Renal pelvis (tissue), 1 donor: ENCODE measurements at regions not wholly inside any gene's neighbourhood (a gene's known extent, or its start where the extent isn't known, plus 50 kb on each side); places are given as distances from the start of the nearest gene placed in this dataset.
"Not testable (repeated sequence)": the region's sequence is repeated elsewhere in the genome, so short reads cannot be mapped to it uniquely, and the experiment has no call there.

Experiments used
- DNase-seq: peaks from one replicate; pipeline ENCODE4 v3.0.0-alpha.2; 2013

DNA sequence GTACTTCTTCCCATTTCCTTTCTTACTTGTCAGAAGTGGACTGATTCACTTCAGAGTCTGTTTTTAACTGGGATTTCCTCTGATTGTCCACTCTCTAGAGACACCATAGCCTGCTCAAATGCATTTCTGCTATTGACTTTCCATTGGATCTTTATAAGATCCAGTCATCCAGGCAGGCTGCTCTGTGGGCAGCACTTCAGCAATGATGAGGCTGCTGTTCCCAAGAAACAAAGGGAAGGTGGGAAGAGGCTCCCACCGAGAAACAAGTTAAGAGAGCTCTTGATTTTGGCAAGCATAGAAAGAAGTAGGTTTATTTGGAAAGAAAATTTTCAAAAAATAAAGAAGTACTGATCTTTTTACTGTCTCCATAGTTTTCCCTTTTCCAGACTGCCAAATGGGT is 125.8 kb upstream of the STARD13 start:
- DNase-seq, result no peak

DNA sequence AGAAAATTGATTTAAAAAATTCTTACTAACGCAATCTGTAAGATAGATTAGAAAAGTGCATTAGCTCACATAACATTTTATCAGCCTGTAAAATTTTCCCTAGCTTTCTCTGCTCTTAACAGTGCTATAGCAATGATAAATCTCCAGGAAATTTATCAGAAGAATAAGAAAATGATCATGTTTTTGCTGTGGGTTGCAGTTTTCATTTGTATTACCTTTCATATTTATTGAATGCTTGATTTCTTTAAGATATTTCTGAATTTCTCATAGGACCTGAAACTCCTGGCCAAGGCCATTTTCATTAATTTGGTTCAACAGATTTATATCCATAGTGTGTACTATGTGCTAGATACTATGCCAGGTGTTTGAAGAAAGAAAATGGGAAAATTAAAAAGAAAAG is 130.3 kb upstream of the STARD13 start:
- DNase-seq, result no peak

DNA sequence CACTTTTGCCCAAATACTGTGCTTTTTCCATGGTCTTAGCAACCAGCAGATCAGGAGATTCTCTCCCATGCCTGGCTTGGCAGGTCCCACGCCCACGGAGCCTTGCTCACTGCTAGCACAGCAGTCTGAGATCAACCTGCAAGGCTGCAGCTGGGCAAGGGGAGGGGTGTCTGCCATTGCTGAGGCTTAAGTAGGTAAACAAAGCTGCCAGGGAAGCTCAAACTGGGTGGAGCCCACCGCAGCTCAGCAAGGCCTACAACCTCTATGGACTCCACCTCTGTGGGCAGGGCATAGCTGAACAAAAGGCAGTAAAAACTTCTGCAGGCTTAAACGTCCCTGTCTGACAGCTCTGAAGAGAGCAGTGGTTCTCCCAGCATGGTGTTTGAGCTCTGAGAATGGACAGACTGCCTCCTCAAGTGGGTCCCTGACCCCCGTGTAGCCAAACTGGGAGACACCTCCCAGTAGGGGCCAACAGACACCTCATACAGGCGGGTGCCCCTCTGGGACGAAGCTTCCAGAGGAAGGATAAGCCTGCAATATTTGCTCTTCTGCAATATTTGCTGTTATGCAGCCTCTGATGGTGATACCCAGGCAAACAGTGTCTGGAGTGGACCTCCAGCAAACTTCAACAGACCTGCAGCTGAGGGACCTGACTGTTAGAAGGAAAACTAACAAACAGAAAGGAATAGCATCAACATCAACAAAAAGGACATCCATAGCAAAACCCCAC is 132.8 kb upstream of the STARD13 start:
- DNase-seq, result not testable (repeated sequence)

DNA sequence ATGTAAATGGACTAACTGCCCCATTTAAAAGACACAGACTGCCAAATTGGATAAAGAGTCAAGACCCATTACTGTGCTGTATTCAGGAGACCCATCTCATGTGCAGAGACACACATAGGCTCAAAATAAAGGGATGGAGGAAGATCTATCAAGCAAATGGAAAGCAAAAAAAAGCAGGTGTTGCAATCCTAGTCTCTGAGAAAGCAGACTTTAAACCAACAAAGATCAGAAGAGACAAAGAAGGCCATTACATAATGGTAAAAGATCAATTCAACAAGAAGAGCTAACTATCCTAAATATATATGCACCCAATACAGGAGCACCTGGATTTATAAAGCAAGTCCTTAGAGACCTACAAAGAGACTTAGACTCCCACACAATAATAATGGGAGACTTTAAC is 134.6 kb upstream of the STARD13 start:
- DNase-seq, result not testable (repeated sequence)

DNA sequence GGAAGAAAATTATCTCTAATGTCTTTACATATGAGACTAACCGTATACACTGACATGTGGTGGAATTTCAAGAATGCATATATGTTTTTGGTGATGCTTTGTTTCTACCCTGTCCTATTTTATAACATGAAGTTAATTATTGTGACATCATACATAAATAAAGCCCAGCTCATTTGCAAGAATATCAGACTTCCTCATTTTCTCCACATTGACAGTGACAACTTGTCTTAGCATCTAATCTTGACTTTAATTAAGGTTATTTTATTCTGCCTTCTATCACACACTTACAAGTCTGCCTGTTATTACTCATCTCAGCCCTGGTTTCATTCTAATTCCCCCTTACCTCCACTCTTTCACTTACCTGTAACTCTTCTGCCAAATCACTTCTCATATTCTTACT is 140.6 kb upstream of the STARD13 start:
- no peak for DNase-seq

DNA sequence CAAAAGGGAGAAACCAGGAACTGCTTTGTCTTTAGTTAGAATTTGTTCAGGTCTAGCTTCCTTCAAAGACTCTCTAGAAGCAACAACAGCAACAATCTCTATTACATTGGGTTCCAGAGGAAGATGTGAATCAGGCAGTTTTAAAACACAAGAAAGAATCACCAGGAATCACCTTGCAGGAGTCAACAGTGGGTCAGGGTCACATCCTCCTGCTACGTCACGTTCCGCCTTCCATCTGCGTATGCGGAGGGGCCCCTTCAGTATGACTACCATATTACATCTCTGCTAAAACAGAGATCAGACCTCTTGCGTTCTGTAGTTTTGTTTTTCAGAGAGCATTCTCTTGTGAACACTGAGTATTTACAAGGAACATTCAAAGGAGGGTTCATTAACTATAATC is 147.8 kb upstream of the STARD13 start:
- no peak for DNase-seq

DNA sequence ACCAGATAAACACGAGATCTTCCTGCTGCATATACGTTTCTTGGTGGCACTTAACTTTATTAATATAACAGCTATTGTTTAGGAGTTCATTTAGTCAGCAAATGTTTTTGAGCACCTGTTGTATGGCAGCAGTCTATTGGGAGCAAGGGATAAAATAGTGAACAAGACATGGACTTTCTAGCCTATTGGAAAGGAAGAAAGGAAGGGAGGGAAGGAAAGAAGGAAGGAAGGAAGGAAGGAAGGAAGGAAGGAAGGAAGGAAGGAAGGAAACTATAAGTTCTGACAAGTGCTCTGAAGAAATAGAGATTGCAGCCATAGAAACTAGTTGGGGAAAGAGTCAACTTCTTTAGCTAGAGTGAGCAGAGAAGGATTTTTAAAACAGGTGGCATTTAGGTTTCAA is 149.1 kb upstream of the STARD13 start:
- no peak for DNase-seq

DNA sequence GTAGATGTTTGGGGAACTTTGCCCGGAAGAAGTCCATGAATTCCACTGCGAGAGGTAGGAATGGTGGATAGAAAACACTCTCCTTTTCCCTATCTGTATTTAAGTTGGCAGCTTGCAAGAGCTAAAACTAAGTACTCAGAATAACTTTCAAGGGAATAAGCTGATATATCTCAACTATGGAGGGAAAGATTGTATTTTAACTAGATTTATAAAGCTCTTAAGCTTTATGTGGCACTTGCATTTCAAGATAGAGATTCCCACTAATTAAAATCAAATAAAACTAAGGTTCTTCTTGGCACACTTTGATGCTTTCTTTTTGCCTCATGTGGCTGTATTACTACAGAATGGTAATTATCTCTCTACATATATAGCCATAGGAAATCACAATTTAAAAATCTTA is 149.7 kb upstream of the STARD13 start:
- no peak for DNase-seq

DNA sequence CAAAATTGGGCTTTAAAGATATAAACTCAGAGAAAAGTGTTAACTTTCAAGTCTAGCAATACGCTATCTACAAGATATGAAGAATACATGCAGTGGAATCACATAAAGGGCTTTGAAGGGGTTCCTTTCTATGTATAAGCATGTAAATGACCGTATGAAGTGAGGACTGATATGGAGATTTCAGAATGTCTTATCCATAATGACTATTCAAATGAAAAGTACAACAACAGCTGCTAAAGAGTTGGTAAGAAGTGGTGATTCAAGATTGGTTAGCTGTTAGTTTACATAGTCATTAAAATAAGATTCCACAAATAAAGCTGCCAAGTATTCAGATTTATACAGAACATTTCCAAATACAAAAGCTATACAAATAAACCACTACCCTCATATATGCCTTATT is 153.4 kb upstream of the STARD13 start:
- no peak for DNase-seq

DNA sequence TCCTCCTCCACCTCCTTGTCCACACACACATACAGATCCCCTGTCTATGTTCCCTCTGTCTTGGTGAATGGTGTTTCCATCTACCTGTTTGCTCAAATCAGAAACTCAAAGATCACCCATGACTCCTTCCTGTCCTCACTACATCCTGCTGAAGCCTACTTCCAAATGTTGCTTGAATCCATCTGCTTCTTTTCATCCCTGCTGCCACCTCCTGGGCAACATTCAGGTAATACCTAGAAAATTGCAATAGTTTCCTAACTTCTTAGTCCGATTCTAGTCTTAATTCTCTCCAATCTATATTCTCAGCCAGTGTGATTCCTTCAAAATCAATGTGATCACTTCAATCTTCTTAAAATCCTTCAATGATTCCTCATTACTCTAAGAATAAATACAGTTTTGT is 155.5 kb upstream of the STARD13 start:
- no peak for DNase-seq

DNA sequence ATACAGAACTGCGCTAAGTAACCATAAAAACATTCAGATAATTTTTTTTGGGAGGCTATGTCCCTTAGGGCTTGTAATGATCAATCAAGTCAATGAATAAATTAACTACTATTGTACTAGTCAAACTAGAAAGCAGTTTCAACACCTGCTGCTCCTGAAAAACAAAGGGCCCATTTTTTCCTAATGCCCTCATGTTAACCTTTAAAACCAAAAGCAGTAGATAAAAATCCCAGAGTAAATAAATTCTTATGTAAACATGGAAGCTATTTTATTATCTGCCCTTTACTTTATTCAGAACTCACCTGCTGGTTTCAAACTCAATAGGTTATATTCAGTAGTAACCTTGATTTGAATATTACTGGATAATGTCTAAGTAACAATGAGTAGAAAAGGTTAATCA is 159.5 kb upstream of the STARD13 start:
- no peak for DNase-seq

DNA sequence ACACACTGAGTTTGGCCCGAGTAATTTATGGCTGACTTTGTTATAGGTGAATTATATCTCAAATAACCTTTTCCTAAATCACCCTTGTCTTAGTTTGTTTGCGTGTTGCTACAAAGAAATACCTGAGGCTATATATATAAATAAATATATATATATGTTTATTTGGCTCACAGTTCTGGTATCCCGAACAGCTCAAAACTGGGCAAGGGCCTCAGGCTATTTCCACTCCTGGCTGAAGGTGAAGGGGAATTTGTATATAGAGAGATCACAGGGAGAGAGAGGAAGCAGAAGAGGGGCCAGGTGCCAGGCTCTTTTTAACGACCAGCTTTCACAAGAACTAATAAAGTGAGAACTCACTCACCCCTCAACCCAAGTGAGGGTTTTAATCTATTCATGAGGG is 159.9 kb upstream of the STARD13 start:
- DNase-seq, result no peak

DNA sequence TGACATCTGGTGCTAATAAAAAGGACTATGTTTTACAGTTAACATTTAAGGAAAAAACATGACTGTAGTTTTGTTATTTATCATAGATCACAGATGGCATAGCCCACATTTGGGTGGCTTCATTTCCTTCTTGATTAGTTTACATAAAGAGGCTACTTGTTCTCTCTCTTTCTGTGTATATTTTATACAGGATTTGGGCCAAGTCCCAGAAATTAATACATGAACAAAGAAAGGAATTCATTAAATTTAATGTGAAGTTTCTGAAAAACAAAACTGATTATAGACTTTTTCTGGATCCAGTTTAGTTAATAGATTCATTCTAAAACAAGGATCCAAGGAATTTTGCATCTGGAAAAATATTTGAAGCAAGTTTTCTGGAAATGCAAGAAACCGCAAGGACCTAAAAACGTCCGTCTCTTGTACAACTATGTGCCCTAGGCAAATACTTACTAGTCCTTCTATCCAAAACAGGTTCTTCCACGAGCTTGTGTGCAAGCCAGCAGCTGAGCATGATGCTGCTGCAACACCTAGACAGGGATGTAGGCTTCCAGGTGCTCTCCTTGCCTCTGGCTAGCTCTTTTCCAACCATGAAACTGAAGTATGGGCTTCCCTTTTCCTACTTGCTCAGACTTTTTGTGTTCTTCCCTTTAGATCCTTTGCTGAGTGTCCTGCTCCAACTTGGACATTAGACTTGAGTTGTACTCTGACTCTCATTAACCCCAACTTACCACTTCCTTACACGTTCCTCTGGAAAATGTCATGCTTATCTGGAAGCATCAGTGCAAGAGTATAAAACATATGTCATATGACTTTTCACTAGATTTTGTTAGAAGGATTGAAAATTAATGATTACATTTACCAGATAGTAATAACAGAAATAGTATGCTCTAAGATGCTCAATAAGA is 161.5 kb upstream of the STARD13 start:
- no peak for DNase-seq

DNA sequence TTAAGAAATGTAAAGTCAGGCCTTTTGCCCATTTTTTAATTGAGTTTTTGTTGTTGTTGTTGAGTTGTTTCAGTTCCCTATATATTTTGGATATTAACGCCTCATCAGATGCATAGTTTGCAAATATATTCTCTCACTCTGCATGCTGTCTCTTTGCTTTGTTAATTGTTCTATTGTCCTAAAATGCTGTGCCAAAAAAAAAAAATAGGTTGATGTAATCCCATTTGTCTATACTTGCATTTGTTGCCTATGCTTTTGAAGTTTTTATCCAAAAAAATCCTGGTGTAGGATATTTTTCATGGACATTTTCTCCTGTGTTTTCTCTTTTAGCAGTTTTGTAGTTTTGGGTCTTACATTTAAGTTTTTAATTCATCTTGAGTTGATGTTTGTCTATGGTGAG is 163.3 kb upstream of the STARD13 start:
- no peak for DNase-seq

DNA sequence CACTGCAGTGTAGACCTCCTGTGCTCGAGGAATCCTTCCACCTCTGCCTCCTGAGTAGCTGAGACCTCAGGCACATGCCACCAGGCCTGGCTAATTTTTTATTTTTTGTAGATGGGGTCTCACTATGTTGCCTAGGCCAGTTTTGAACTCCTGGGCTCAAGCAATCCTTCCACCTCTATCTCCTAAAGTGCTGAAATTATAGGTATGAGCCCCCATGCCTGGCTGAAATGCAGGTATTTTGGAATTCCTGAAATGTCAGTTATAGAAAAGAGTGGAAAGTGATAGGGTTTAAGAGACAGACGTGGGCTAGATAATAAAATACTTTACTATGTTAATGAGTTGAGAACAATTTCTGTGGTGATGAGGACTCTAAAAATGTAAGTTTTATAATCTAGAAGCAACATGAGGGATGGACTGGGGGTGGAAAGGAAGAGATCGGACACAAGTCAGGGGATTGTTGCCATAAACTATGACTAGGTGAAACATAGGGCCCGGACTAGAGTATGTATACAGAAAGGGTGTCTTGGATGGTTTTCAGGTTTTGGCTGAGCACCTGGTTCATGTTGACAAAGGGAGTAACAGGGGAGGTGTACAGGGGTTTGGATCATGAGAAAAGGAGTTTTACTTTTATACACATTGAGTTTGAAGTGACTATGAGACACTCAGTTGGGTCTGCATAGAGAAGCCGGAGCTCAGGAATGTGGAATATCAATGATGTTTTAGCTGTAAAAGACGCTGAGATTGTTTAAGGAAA is 165.6 kb upstream of the STARD13 start:
- DNase-seq, result no peak

DNA sequence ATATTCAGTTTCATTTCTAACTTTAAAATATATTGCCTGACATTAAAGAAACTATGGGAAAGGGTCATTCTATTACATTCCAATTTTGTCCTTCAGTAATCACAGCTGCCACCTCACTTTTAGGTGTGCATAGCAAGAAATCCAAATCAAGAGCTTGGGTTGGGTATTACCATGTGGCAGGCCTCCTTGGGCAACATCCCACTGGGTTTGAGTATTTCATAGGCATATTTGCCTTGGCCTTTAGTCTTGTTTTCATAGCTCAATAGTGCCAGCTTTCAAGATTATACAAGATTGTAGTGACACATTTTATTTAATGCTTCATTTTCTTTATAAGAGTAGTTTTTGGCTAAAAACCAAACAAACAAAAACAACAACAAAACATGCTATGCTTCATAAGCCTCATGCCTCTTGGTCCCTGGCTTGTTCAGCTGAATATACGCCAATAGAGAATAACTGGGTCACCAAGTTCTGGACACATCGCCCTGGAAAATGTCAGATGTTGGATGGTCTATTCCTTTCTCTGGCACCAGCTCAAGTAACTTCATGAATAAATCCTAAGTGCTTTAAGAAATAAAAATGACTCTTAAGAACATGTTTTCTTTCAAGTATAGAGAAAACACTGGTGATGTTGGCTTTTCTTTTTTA is 167.4 kb upstream of the STARD13 start:
- peak; percentile 41 for DNase-seq

DNA sequence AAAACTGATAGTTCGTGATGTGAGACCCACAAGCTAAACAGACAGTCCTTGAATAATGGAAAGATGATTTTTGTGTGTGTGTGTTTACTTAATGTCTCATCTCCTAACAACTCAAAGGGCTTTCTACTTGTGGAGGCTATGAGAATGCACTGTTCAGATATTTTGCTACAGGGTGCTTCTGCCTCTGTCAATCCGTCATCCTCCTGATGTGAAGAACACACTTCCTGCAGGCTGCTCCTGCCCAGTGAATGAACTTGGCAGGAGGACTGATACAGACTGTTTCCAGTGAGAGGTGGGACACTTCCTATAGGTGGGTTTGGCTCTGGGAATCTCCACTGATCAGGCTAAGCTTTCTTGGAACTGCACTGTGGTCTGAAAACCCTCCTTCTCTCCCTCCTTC is 168.4 kb upstream of the STARD13 start:
- no peak for DNase-seq

DNA sequence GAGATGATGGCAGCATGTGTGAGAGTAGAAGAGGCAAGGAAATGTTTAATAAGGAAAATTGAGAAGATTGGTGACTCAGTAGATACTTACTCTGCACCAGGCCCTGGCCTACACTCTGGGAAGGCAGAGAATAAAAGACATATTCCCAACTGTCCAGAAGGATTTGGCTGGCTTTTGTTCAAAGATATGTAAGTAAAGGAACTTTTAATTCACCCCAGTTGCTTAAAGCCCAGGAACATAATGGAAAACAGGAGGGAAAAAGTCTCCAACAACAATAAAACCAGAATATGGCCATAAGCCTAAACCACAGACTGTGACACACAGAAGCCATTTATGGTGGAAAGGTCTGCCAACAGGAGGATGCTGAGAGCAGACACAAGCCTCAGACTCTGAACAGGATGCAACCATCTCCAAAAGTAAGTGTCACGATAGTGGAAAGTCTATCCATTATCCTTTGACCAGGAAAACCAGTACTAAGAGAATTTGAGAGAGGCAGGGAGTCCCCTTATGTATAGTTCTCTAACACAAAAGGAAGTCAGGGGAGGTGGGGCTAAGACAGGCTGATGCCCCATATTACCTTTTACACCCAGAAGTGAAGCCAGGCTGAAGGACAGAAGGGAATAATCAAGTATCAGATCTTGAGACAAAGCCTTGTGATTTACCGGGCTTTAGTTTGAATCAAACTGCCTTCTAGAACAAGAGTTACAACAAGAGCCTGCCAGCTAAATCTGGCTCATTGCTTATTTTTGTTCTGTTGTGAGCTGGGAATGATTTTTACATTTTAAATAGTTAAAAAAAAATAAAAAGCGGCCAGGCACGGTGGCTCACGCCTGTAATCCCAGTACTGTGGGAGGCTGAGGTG is 169.5 kb upstream of the STARD13 start:
- no peak for DNase-seq

DNA sequence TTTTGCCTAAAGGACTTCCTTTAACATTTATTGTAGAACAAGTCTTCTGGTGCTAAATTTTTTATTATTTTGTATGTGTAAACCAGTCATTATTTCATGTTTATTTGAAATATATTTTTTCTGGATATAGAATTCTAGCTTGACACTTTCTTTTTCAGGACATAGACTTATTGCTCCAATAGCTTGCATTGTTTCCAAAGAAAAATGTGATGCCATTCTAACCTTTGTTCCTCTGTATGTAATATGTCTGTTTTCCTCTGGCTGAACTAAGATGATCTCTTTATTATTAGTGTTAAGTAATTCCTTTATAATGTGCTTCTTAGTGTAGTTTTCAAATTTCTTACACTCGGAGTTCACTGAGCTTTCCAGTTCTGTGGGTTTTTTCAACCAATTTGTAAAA is 174.1 kb upstream of the STARD13 start:
- DNase-seq, result no peak

DNA sequence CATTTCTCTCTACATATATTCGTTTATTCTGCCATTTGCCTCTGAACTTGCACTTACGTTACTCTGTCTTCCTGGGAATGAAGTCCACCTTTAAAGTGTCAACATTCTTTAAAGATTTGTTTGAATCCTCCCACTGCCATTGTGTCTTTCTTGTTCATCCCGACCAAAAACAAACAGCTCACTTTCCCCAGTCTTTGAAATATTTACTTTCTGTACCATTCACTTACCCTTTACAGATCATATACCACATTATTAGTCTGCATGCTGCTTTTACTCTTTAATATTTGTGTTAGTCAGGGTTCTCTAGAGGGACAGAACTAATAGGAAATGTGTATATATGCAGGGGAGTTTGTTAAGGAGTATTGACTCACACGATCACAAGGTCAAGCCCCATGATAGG is 176.6 kb upstream of the STARD13 start:
- no peak for DNase-seq

DNA sequence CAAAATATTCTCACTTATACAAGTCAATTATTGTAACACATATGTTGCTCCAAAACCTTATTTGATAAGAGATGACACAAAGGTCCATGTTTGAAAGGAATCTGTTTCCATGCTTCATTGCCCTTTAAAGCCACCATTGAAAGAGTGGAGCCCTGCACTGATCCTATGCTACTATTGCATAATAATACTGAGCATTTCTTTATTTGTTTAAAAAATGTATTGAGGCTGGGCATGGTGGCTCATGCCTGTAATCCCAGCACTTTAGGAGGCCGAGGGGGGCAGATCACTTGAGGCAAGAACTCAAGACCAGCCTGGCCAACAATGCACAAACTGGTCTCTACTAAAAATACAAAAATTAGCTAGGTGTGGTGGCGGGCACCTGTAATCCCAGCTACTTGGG is 178.8 kb upstream of the STARD13 start:
- no peak for DNase-seq
